H1 (cell line): ENCODE measurements at regions not wholly inside any gene's neighbourhood (a gene's known extent, or its start where the extent isn't known, plus 50 kb on each side); places are given as distances from the start of the nearest gene placed in this dataset.

Experiments used
- CTCF ChIA-PET: fragments of 300-600 bp; sonication (Branson Sonifier 250); formaldehyde crosslinking; loops from one replicate; lab custom pipeline; 2021; ENCODE audit not compliant: partially characterized antibody; lab: Charles Lee
- POLR2A ChIA-PET: fragments of 300-600 bp; sonication (Branson Sonifier 250); formaldehyde crosslinking; loops from one replicate; lab custom pipeline; 2021; ENCODE audit warnings: inconsistent platforms; ENCODE audit not compliant: partially characterized antibody; lab: Charles Lee
- DNase-seq, 2 experiments: peaks; one replicate each; pipeline versions ENCODE4 v3.0.0 to v3.0.0-alpha.2; 2010 to 2022; ENCODE audit warnings: low spot score in 2 of 2, low read depth in 1 of 2, mixed read lengths in 1 of 2
- FAIRE-seq: peaks from 2 replicates; lab custom pipeline; 2011; peaks lifted over from hg19 to GRCh38; lab: Jason Lieb, UNC
- H2AFZ ChIP-seq: 2 replicates; pipeline ENCODE4 v1.8.1; 2012; ENCODE audit warnings: low read length, inconsistent platforms
- H2AK5ac ChIP-seq: 2 replicates; pipeline ENCODE4 v1.6.1; 2013; ENCODE audit warnings: low read depth, low read length
- H2BK120ac ChIP-seq: replicated peaks from 2 replicates; pipeline ENCODE3; 2013; ENCODE audit warnings: low read depth, low read length, inconsistent platforms
- H2BK12ac ChIP-seq: 2 replicates; pipeline ENCODE4 v1.6.1; 2013; ENCODE audit warnings: low read depth, low read length
- H2BK15ac ChIP-seq: 2 replicates; pipeline ENCODE4 v1.6.1; 2013; ENCODE audit warnings: low read length
- H2BK20ac ChIP-seq: 2 replicates; pipeline ENCODE4 v1.6.1; 2013; ENCODE audit warnings: low read length
- H2BK5ac ChIP-seq: 2 replicates; pipeline ENCODE4 v1.6.1; 2013; ENCODE audit warnings: low read depth, low read length
- H3K14ac ChIP-seq: 2 replicates; pipeline ENCODE4 v1.6.1; 2013; ENCODE audit warnings: inconsistent platforms; ENCODE audit not compliant: insufficient read length
- H3K18ac ChIP-seq: 2 replicates; pipeline ENCODE4 v1.6.1; 2013; ENCODE audit warnings: low read length; ENCODE audit errors: extremely low read depth
- H3K23ac ChIP-seq: 2 replicates; pipeline ENCODE4 v1.6.1; 2013; ENCODE audit warnings: inconsistent platforms; ENCODE audit not compliant: insufficient read length
- H3K23me2 ChIP-seq: 2 replicates; pipeline ENCODE4 v1.6.1; 2013; ENCODE audit warnings: low read depth, low read length
- H3K27ac ChIP-seq: 2 replicates; pipeline ENCODE4 v1.6.1; 2011; ENCODE audit warnings: low read depth, low read length, inconsistent platforms
- H3K27me3 ChIP-seq, 4 experiments: replicated peaks in 1 of 4; 1 replicate in 1 of 4; 2 replicates in 3 of 4; pipeline versions ENCODE4 v1.6.1 to v1.8.1; 2011 to 2013; ENCODE audit warnings: low read length in 3 of 4, mild to moderate bottlenecking in 3 of 4, inconsistent platforms in 2 of 4, mixed read lengths in 2 of 4, moderate library complexity in 1 of 4; ENCODE audit not compliant: control insufficient read depth in 3 of 4, insufficient read depth in 3 of 4; ENCODE audit errors: extremely low read depth in 1 of 4
- H3K36me3 ChIP-seq, 4 experiments: 2 replicates each; pipeline versions ENCODE4 v1.6.1 to v1.8.1; 2011 to 2013; ENCODE audit warnings: mild to moderate bottlenecking in 4 of 4, low read length in 3 of 4, moderate library complexity in 2 of 4, control low read depth in 1 of 4, inconsistent platforms in 1 of 4; ENCODE audit not compliant: insufficient read depth in 4 of 4, control insufficient read depth in 2 of 4
- H3K4ac ChIP-seq: replicated peaks from 2 replicates; pipeline ENCODE3; 2013; ENCODE audit warnings: low read length, low read depth, mixed read lengths, inconsistent platforms; ENCODE audit not compliant: insufficient read length
- H3K4me1 ChIP-seq, 4 experiments: replicated peaks in 1 of 4; 1 replicate in 1 of 4; 2 replicates in 3 of 4; pipeline versions ENCODE4 v1.6.1 to v1.8.1; 2011 to 2013; ENCODE audit warnings: low read length in 3 of 4, inconsistent platforms in 2 of 4, mixed read lengths in 1 of 4; ENCODE audit not compliant: insufficient read depth in 4 of 4, control insufficient read depth in 3 of 4
- H3K4me2 ChIP-seq, 2 experiments: 2 replicates each; pipeline versions ENCODE4 v1.6.1 to v1.8.1; 2011 to 2013; ENCODE audit warnings: low read depth in 2 of 2, low read length in 2 of 2, control low read depth in 1 of 2, inconsistent platforms in 1 of 2, mild to moderate bottlenecking in 1 of 2; ENCODE audit not compliant: insufficient read depth in 1 of 2
- H3K4me3 ChIP-seq, 4 experiments: fragments of 200-600, 300-600 bp in 1 of 4; sonication (generic), shearing (Covaris generic), sonication (Bioruptor Twin) in 1 of 4; 2 replicates each; pipeline versions ENCODE4 v1.5.1 to v1.8.1; 2011 to 2016; ENCODE audit warnings: low read length in 4 of 4, low read depth in 3 of 4, control low read depth in 2 of 4, inconsistent platforms in 2 of 4, mild to moderate bottlenecking in 2 of 4, mixed read lengths in 1 of 4, moderate library complexity in 1 of 4; ENCODE audit not compliant: insufficient read depth in 2 of 4; ENCODE audit errors: extremely low read depth in 1 of 4
- H3K56ac ChIP-seq: replicated peaks from 2 replicates; pipeline ENCODE3; 2013; ENCODE audit warnings: low read depth, mild to moderate bottlenecking, mixed read lengths, low read length, inconsistent platforms; ENCODE audit not compliant: insufficient read length
- H3K79me1 ChIP-seq: 2 replicates; pipeline ENCODE4 v1.6.1; 2013; ENCODE audit warnings: low read depth, low read length, control low read depth
- H3K79me2 ChIP-seq, 2 experiments: 2 replicates each; pipeline versions ENCODE4 v1.6.1 to v1.8.1; 2012 to 2013; ENCODE audit warnings: low read length in 2 of 2, mild to moderate bottlenecking in 2 of 2, inconsistent platforms in 1 of 2; ENCODE audit not compliant: insufficient read depth in 2 of 2, control insufficient read depth in 1 of 2
- H3K9ac ChIP-seq, 4 experiments: replicated peaks in 1 of 4; 1 replicate in 1 of 4; 2 replicates in 3 of 4; pipeline versions ENCODE4 v1.6.1 to v1.8.1; 2011 to 2013; ENCODE audit warnings: low read depth in 3 of 4, low read length in 3 of 4, control low read depth in 2 of 4, mild to moderate bottlenecking in 2 of 4, moderate library complexity in 2 of 4, inconsistent platforms in 1 of 4; ENCODE audit errors: extremely low read depth in 1 of 4
- H3K9me3 ChIP-seq, 2 experiments: 2 replicates each; pipeline versions ENCODE4 v1.6.1 to v1.8.1; 2012 to 2013; ENCODE audit warnings: mild to moderate bottlenecking in 2 of 2, moderate library complexity in 2 of 2, control low read depth in 1 of 2, inconsistent platforms in 1 of 2, low read depth in 1 of 2, low read length in 1 of 2, mixed read lengths in 1 of 2; ENCODE audit not compliant: insufficient read depth in 2 of 2
- H4K20me1 ChIP-seq, 2 experiments: replicated peaks in 1 of 2; 2 replicates each; pipeline versions ENCODE3 to v1.8.1; 2011 to 2013; ENCODE audit warnings: inconsistent platforms in 2 of 2, low read length in 2 of 2, mild to moderate bottlenecking in 1 of 2; ENCODE audit not compliant: insufficient read depth in 2 of 2, control insufficient read depth in 1 of 2
- H4K5ac ChIP-seq: 2 replicates; pipeline ENCODE4 v1.6.1; 2013; ENCODE audit warnings: low read length, low read depth, mixed read lengths, inconsistent platforms; ENCODE audit not compliant: insufficient read length
- H4K8ac ChIP-seq: 2 replicates; pipeline ENCODE4 v1.8.0; 2013; ENCODE audit warnings: mild to moderate bottlenecking, moderate library complexity, low read length, inconsistent platforms; ENCODE audit not compliant: insufficient read depth; ENCODE audit errors: extremely low read depth
- H4K91ac ChIP-seq: replicated peaks from 2 replicates; pipeline ENCODE3; 2013; ENCODE audit warnings: low read length, mixed read lengths, inconsistent platforms; ENCODE audit not compliant: insufficient read length
- CBX8 ChIP-seq: fragments of 300-800, 300-1000 bp; sonication (generic); IDR thresholded peaks from 2 replicates; pipeline ENCODE4 v1.7.1; 2016; ENCODE audit warnings: low read depth, low read length, borderline replicate concordance
- EP300 ChIP-seq, 2 experiments: IDR thresholded peaks; 1 replicate in 1 of 2; 2 replicates in 1 of 2; pipeline ENCODE4 v1.6.1; 2011 to 2012; ENCODE audit warnings: low read depth in 2 of 2, low read length in 2 of 2, mild to moderate bottlenecking in 2 of 2, borderline replicate concordance in 1 of 2, inconsistent platforms in 1 of 2, moderate library complexity in 1 of 2
- JUND ChIP-seq: IDR thresholded peaks from 2 replicates; pipeline ENCODE4 v1.6.1; 2011; ENCODE audit warnings: mild to moderate bottlenecking, improper control_type of control experiment, low read length
- PHF8 ChIP-seq: fragments of 200-600 bp; sonication (generic); conservative IDR thresholded peaks from 2 replicates; pipeline ENCODE4 v1.7.1; 2012; ENCODE audit warnings: low read depth, mild to moderate bottlenecking, inconsistent platforms, low read length, moderate library complexity
- WGBS, 2 experiments: shearing (Covaris generic) in 1 of 2; methylation state at CpG; one replicate each; pipeline versions ENCODE4 v1.1.6 to v1.1.7; 2013 to 2015; ENCODE audit warnings: low lambda C conversion rate in 2 of 2, mixed read lengths in 2 of 2, inconsistent platforms in 1 of 2, low coverage in 1 of 2, missing lambda C conversion rate in 1 of 2; ENCODE audit not compliant: insufficient replicate concordance in 2 of 2, insufficient coverage in 1 of 2, insufficient read length in 1 of 2; ENCODE audit errors: extremely low coverage in 1 of 2, missing lambda C conversion rate in 1 of 2; 5-methylcytosine and 5-hydroxymethylcytosine counted together
- TF ChIP-seq, protein P1 (sequence below): IDR thresholded peaks from 2 replicates; pipeline ENCODE4 v1.6.1; 2011; ENCODE audit warnings: low read depth, mild to moderate bottlenecking, low read length; ENCODE audit not compliant: insufficient read depth

DNA sequence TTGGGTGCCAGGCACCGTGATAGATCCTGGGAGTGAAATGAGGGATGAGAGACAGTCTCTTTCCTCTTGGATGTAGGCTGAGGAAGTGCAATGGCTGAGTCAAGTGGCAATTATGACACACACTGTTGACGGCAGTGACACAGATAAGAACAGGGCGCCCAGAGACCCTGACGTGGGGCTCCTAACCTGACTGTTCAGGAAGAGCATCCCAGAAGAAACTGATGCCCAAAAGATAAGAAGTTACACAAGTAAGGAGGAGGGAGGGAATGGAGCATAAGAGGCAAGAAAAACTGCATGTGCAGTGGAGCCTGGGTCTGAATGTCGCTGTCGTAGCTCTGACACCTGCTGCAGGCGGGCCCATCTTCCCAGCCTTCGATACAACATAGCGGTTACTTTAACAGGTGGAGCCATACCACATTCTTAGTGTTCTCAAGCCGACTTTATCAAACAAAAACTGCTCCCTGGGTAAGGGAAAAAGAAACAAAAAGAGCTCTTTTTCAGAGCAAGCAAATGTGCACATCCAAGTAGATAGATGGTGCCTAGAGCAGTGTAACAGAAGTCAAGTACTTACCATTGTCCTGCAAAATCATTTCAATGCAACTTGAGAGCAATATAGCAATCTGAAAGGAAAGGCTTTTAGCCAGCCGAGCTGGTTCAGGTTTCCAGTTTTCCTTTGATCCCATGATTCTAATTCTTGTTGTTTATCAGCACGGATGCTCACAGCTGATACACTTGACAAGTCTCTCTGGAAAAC is 463.9 kb upstream of the JARID2 start:
- Histone ChIP-seq H2BK12ac (peak overlapping the region; percentile 89), H2BK5ac (peak overlapping the region; percentile 12; the same call in 1 of the 2 replicates), H2BK120ac (no peak overlapping the region), H3K4me2 (no peak overlapping the region; a peak in 1 of 4 replicates), H3K4me1 (peaks cover 8 to 27% (median 25%) of the 10 kb centered on the region in 4 experiments), H3K9ac (no peak overlapping the region), H3K23ac (no peak overlapping the region), H3K9me3 (no peaks in the 10 kb centered on the region), H3K14ac (no peak overlapping the region), H3K18ac (0 out of 2 replicates have a peak overlapping the region, but pooled peaks have one; percentile 49), H4K20me1 (no peaks in the 10 kb centered on the region), H4K5ac (no peak overlapping the region), H3K56ac (no peak overlapping the region), H4K8ac (no peak overlapping the region), H3K23me2 (no peaks in the 10 kb centered on the region), H2BK15ac (peak overlapping the region; percentile 48; the same call in 1 of the 2 replicates), H2AK5ac (peak overlapping the region; percentile 68), H2BK20ac (peak overlapping the region; percentile 87), H4K91ac (peak overlapping the region; percentile 57), H3K36me3 (no peaks in the 10 kb centered on the region), H3K4me3 (no peak overlapping the region), H2AFZ (no peak overlapping the region), H3K79me2 (no peaks in the 10 kb centered on the region; a peak in 1 of 4 replicates), H3K27me3 (no peaks in the 10 kb centered on the region), H3K27ac (no peak overlapping the region), H3K79me1 (peaks cover 4% of the 10 kb centered on the region; the same call in 1 of the 2 replicates), H3K4ac (no peak overlapping the region)
- ChIA-PET POLR2A (interaction anchor here (1.2 kb wide), 1 partner anchor 67 kb away, joined by 3 read pairs; no protein-coding TSS in a partner anchor), CTCF (no interaction called here)
- TF ChIP-seq CBX8 (no peak), PHF8 (no peak), EP300 (IDR thresholded peaks at IDR 0.05; ENCODE audit: borderline replicate concordance in 1 of 2, low read depth in 2 of 2, low read length in 2 of 2) (no peak), JUND (no peak)
- TF ChIP-seq, protein P1, sequence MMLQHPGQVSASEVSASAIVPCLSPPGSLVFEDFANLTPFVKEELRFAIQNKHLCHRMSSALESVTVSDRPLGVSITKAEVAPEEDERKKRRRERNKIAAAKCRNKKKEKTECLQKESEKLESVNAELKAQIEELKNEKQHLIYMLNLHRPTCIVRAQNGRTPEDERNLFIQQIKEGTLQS = no peak
- FAIRE-seq (no peak), DNase-seq (no peak)
- 86% methylated on average over 12 of the region's 12 CpGs; no CpG with 5 or more reads in 1 of the 2 experiments for WGBS, 2 experiments
